ENCODE measurements at regions not wholly inside any gene's neighbourhood (a gene's known extent, or its start where the extent isn't known, plus 50 kb on each side); places are given as distances from the start of the nearest gene placed in this dataset.
"Not testable (repeated sequence)": the region's sequence is repeated elsewhere in the genome, so short reads cannot be mapped to it uniquely, and the experiment has no call there.

DNA sequence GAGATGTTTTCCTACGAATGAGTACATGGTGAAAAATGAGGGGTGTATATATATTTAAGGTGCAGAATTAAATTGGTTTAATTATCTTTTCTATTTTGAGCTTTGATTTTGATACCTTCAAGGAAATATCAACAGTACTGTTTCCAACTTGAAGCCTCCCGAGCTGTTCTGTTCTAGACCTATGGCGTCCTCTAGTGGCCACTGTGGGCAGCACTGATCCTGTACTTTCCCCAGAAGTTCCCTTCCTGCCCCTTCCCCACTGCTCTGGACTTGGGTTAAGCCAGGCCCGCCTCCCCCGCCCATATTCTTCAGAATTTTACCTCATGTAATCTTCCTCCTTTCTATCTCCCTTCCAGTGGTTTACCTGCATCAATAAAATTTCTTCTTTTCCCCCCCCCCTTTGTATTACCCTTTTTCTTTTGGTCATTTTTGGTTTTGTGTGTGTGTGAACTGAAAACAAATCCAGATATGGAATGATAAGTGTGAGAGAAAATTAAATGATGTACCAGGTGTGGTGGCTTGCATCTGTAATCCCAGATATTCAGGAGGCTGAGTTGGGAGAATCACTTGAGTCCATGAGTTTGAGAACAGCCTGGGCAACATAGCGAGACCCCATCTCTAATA, 1643.5 kb downstream of the TP53TG3F start:
- 49 to 53% methylated on average over 5 of the region's 6 CpGs for WGBS, 2 experiments
- Histone ChIP-seq H3K36me3 (ENCODE audit: control insufficient read depth, insufficient read depth, low read length) (no peaks in the 10 kb centered on the region), H3K4me1 (ENCODE audit: control insufficient read depth, insufficient read depth, low read length) (no peaks in the 10 kb centered on the region), H3K27ac (ENCODE audit: insufficient read depth, low read depth, low read length, poor library complexity, severe bottlenecking) (no peak overlapping the region), H3K9me3 (ENCODE audit: control insufficient read depth, low read length) (peaks cover 16% of the 10 kb centered on the region), H3K4me3 (ENCODE audit: insufficient read depth, low read depth, low read length) (no peak overlapping the region), H3K27me3 (ENCODE audit: control insufficient read depth, insufficient read depth, low read length, poor library complexity, severe bottlenecking) (no peaks in the 10 kb centered on the region)

DNA sequence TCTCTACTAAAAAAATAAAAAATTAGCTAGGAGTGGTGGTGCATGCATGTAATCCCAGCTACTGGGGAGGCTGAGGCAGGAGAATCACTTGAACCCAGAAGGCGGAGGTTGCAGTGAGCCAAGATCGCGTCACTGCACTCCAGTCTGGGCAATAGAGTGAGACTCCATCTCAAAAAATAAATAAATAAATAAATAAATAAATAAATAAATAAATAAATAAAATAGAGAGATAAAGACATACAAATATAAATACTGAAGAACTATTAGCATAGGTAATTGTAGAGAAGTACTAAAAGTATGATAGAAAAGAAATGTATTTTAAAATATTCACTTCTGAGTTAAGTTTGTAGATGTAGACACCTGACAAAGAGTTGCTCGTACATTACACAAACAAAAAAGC, 1652.4 kb downstream of the TP53TG3F start:
- not testable (repeated sequence) for H3K4me3 ChIP-seq (ENCODE audit: insufficient read depth, low read depth, low read length); H3K36me3 ChIP-seq (ENCODE audit: control insufficient read depth, insufficient read depth, low read length); H3K9me3 ChIP-seq (ENCODE audit: control insufficient read depth, low read length); H3K27me3 ChIP-seq (ENCODE audit: control insufficient read depth, insufficient read depth, low read length, poor library complexity, severe bottlenecking); H3K4me1 ChIP-seq (ENCODE audit: control insufficient read depth, insufficient read depth, low read length); H3K27ac ChIP-seq (ENCODE audit: insufficient read depth, low read depth, low read length, poor library complexity, severe bottlenecking)
- 79 to 86% methylated on average over 1 to 2 of the region's 4 CpGs for WGBS, 2 experiments

DNA sequence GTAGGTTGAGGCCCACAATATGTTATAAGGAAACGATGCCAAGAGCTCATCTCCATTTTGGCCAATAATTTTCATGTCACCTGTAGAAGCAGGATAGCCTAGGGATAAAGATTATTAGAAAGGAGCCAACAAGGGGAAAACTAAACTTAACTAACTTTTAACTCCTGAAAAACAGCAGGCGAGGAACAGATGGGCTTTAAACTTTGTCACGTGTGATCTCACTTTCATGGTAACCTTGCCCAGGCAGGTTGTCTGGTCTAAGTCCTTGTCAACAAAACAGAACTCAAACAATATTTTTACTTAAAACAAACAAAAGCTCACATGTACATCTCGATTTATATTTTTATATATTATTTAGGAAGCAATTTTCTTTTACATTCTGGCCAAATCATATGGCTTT, 1672.0 kb downstream of the TP53TG3F start:
- H3K9me3 ChIP-seq (ENCODE audit: control insufficient read depth, low read length) = peaks cover 4% of the 10 kb centered on the region
- no peaks in the 10 kb centered on the region for H3K36me3 ChIP-seq (ENCODE audit: control insufficient read depth, insufficient read depth, low read length)
- WGBS, 2 experiments = 74 to 84% methylated on average over 3 of the region's 4 CpGs
- H3K27me3 ChIP-seq (ENCODE audit: control insufficient read depth, insufficient read depth, low read length, poor library complexity, severe bottlenecking) = no peaks in the 10 kb centered on the region
- H3K4me3 ChIP-seq (ENCODE audit: insufficient read depth, low read depth, low read length) = no peak overlapping the region
- H3K27ac ChIP-seq (ENCODE audit: insufficient read depth, low read depth, low read length, poor library complexity, severe bottlenecking) = no peak overlapping the region
- H3K4me1 ChIP-seq (ENCODE audit: control insufficient read depth, insufficient read depth, low read length) = no peaks in the 10 kb centered on the region

DNA sequence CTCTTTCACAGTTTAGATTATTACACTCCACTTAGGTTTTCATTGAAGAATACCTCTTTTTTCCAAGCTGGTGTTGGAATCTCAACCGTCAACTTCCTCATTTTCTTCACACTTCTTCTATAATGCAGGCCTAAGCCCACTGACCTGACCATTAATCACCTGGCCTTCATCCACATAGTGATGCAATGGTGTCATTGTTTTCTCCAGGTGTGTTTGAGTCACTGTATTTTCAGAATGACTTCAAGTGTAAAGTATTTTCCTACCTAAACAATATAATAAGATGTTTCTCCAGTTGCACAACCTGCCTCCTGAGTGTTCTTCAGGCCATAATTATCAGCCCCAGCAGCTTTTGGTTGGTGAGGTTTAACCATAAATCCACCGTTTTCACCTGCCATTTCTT, 1675.1 kb downstream of the TP53TG3F start:
- H3K27me3 ChIP-seq (ENCODE audit: control insufficient read depth, insufficient read depth, low read length, poor library complexity, severe bottlenecking) = no peaks in the 10 kb centered on the region
- no peak overlapping the region for H3K4me3 ChIP-seq (ENCODE audit: insufficient read depth, low read depth, low read length)
- H3K4me1 ChIP-seq (ENCODE audit: control insufficient read depth, insufficient read depth, low read length) = no peaks in the 10 kb centered on the region
- H3K27ac ChIP-seq (ENCODE audit: insufficient read depth, low read depth, low read length, poor library complexity, severe bottlenecking) = no peak overlapping the region
- H3K36me3 ChIP-seq (ENCODE audit: control insufficient read depth, insufficient read depth, low read length) = no peaks in the 10 kb centered on the region
- 14 to 23% methylated on average over 2 of the region's 2 CpGs for WGBS, 2 experiments
- H3K9me3 ChIP-seq (ENCODE audit: control insufficient read depth, low read length) = peaks cover 7% of the 10 kb centered on the region

DNA sequence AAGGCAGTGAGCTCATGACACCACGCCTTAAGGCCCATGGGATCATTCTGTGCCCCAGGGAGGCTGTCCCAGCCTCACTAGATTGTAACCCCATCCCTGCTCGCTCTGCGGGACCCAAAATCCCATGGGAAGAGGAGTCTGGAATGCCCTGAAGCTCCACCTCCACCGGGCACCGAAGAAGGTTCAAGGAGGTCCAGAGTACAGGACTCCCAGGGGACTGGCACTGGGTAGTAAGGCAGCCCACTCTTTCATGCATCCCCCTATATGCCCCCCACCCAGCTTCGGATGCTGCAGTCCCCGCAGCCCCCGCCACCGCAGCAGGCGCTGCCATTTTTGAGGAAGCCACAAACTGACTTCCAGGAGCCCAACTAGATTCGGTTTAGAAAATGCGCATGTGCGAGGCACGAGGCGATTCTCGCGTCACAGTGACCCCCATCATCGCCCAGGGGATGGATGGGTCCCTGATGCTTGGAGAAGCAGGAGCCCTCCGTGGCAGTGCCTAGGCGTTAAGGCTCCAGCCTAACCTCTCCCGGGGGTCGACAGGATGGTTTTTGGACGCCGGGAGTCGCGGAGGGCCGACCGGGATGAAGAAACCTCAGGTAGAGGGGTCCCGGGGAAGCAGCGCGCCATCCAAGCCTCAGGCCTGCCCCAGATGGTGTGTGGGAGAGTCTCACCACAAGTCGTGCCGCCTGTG, 1681.0 kb downstream of the TP53TG3F start:
- Histone ChIP-seq H3K4me3 (ENCODE audit: insufficient read depth, low read depth, low read length) (no peak overlapping the region), H3K9me3 (ENCODE audit: control insufficient read depth, low read length) (peaks cover 18% of the 10 kb centered on the region), H3K27me3 (ENCODE audit: control insufficient read depth, insufficient read depth, low read length, poor library complexity, severe bottlenecking) (no peaks in the 10 kb centered on the region), H3K36me3 (ENCODE audit: control insufficient read depth, insufficient read depth, low read length) (no peaks in the 10 kb centered on the region), H3K4me1 (ENCODE audit: control insufficient read depth, insufficient read depth, low read length) (no peaks in the 10 kb centered on the region), H3K27ac (ENCODE audit: insufficient read depth, low read depth, low read length, poor library complexity, severe bottlenecking) (no peak overlapping the region)
- 86 to 87% methylated on average over 33 of the region's 33 CpGs for WGBS, 2 experiments

DNA sequence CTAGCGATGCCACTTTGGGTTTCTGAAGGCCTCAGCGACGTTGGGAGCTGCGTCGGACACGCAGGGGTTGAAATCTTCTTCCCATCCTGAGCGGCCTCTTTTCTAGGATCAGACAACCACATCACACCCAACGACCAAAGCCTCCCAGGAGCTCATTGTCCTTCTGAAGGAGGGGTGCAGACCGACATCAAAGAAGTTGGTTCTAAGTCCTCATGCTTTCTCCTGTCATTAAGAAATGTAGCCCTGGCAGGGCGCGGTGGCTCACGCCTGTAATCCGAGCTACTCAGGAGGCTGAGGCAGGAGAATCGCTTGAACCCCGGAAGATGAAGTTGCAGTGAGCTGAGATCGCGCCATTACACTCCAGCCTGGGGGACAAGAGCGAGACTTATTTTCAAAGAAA, 1681.9 kb downstream of the TP53TG3F start:
- H3K27ac ChIP-seq (ENCODE audit: insufficient read depth, low read depth, low read length, poor library complexity, severe bottlenecking) = no peak overlapping the region
- H3K4me1 ChIP-seq (ENCODE audit: control insufficient read depth, insufficient read depth, low read length) = no peaks in the 10 kb centered on the region
- H3K4me3 ChIP-seq (ENCODE audit: insufficient read depth, low read depth, low read length) = no peak overlapping the region
- H3K27me3 ChIP-seq (ENCODE audit: control insufficient read depth, insufficient read depth, low read length, poor library complexity, severe bottlenecking) = no peaks in the 10 kb centered on the region
- H3K36me3 ChIP-seq (ENCODE audit: control insufficient read depth, insufficient read depth, low read length) = no peaks in the 10 kb centered on the region
- H3K9me3 ChIP-seq (ENCODE audit: control insufficient read depth, low read length) = peaks cover 18% of the 10 kb centered on the region
- 82 to 84% methylated on average over 18 of the region's 18 CpGs for WGBS, 2 experiments

DNA sequence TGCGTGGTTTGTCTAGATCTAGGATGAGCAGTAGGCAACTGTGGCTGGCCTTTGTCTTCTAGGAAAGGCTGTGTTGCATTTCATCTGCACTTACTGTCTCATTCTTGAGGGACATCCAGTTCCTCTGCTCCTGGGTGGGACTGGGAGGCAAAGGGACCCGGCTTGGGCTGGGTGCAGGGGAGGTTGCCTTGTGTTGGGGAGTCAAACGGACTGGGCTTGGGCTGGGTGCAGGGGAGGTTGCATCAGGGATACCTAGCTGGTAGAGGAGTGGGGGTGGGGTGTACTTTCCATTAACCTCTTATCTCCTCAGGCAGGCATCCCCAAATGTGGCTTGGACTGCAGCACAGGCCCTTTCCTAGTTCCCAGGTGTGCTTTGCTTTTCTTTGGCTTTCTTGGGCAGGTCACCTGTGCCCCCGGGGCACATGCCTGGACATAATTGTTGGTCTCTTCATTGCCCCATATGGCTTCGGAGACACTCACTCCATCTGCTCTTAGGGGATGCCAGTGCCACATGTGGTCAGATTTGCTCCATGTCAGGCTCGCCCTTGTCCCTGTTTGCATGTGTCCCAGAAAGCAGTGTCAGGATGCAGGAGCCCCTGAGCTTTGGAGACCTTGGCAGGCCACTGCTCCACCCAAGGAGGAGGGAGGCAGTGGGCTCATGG, 1682.9 kb downstream of the TP53TG3F start:
- no peak overlapping the region for H3K4me3 ChIP-seq (ENCODE audit: insufficient read depth, low read depth, low read length)
- H3K4me1 ChIP-seq (ENCODE audit: control insufficient read depth, insufficient read depth, low read length) = no peaks in the 10 kb centered on the region
- WGBS, 2 experiments = 69 to 72% methylated on average over 6 of the region's 6 CpGs
- H3K36me3 ChIP-seq (ENCODE audit: control insufficient read depth, insufficient read depth, low read length) = no peaks in the 10 kb centered on the region
- H3K27ac ChIP-seq (ENCODE audit: insufficient read depth, low read depth, low read length, poor library complexity, severe bottlenecking) = no peak overlapping the region
- H3K27me3 ChIP-seq (ENCODE audit: control insufficient read depth, insufficient read depth, low read length, poor library complexity, severe bottlenecking) = no peaks in the 10 kb centered on the region
- peaks cover 18% of the 10 kb centered on the region for H3K9me3 ChIP-seq (ENCODE audit: control insufficient read depth, low read length)

DNA sequence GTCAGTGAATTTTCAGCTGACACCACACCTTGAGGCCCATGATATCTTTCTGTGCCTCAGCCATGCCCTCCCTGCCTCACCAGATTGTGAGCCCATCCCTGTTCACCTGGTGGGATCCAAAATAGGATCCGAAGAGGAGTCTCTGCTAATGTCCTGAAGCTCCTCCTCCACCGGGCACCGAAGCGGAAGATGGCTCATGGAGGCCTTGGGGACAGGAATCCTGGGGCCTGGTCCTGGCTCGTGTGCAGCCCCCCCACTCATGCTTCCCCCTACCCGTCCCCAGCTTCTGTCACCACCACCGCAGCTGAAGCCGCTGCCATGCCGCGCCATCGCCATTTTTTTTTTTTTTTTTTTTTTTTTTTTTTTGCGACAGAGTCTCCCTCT, 1683.4 kb downstream of the TP53TG3F start:
- Histone ChIP-seq H3K4me3 (ENCODE audit: insufficient read depth, low read depth, low read length) (no peak overlapping the region), H3K9me3 (ENCODE audit: control insufficient read depth, low read length) (peaks cover 17% of the 10 kb centered on the region), H3K36me3 (ENCODE audit: control insufficient read depth, insufficient read depth, low read length) (no peaks in the 10 kb centered on the region), H3K27ac (ENCODE audit: insufficient read depth, low read depth, low read length, poor library complexity, severe bottlenecking) (no peak overlapping the region), H3K4me1 (ENCODE audit: control insufficient read depth, insufficient read depth, low read length) (no peaks in the 10 kb centered on the region), H3K27me3 (ENCODE audit: control insufficient read depth, insufficient read depth, low read length, poor library complexity, severe bottlenecking) (no peaks in the 10 kb centered on the region)
- WGBS, 2 experiments = 89 to 91% methylated on average over 11 to 12 of the region's 12 CpGs

DNA sequence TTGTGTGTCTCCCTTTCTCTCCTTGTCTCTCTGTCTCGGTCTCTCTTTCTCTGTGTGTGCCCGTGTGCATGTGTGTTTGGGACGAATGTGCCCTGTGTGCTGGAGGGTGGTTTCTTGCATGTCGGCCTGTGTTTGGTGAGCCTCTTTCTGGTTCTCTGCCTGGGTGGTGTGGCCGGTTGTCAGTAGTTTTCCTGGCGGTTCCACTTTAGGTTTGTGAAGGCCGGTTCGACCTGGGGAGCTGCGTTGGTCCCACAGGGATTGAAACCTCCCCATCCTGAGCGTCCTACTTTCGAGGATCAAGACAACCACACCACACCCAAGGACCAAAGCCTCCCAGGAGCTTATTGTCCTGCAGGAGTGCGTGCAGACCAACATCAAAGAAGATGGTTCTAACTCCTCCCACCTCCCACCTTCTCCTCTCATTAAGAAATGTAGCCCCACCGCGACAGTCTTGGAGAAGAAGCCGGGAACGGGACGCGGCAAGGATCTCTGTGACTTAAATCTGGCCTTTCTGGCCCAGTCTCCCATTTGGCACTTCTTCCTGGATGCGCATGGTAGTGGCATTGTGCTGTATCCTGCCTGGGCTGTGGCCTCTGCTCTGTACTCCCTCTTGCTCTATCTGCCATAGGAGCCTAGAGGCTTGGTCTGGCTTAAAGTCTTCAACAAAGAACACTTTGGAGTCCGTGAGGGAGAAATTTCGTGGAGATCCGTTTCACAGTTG, 1685.0 kb downstream of the TP53TG3F start:
- Histone ChIP-seq H3K9me3 (ENCODE audit: control insufficient read depth, low read length) (peaks cover 27% of the 10 kb centered on the region), H3K27ac (ENCODE audit: insufficient read depth, low read depth, low read length, poor library complexity, severe bottlenecking) (no peak overlapping the region), H3K4me3 (ENCODE audit: insufficient read depth, low read depth, low read length) (no peak overlapping the region), H3K36me3 (ENCODE audit: control insufficient read depth, insufficient read depth, low read length) (no peaks in the 10 kb centered on the region), H3K27me3 (ENCODE audit: control insufficient read depth, insufficient read depth, low read length, poor library complexity, severe bottlenecking) (no peaks in the 10 kb centered on the region), H3K4me1 (ENCODE audit: control insufficient read depth, insufficient read depth, low read length) (no peaks in the 10 kb centered on the region)
- 82 to 86% methylated on average over 19 to 21 of the region's 22 CpGs for WGBS, 2 experiments

Data from ectodermal cell (in vitro differentiated cells).